ENCODE measurements at regions not wholly inside any gene's neighbourhood (a gene's known extent, or its start where the extent isn't known, plus 50 kb on each side); places are given as distances from the start of the nearest gene placed in this dataset.
"Not testable (repeated sequence)": the region's sequence is repeated elsewhere in the genome, so short reads cannot be mapped to it uniquely, and the experiment has no call there.

DNA sequence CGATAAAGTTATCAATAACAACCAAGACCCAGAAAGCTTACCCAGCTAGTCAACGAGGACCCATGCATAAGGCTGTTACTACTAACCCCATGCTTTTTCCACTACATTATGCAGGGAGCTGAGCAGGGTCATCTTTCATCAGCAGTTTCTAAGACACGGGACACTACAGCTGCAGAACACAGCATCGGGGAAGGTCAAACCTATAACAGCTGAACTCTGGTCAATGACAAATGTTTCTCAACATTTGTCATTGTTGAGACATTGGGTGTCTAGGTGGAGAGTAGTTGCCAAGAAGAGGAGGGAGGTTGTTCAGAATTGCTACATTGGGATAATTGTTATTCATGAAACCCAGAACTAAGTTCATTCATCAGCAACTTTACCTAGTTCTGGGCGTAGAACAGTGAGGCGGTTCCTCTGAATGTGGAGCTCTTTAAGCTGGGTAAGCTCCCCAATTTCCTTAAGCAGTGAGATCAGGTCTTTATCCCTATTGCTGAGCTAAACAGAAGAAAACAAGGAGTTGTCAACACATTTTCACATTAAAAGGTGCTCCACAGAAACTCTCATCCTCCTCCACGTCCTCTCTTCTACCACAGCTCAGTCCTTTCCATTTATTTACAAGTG is 105.6 kb downstream of the ZNF22 start:
- no peak overlapping the region for H3K4me2 ChIP-seq

DNA sequence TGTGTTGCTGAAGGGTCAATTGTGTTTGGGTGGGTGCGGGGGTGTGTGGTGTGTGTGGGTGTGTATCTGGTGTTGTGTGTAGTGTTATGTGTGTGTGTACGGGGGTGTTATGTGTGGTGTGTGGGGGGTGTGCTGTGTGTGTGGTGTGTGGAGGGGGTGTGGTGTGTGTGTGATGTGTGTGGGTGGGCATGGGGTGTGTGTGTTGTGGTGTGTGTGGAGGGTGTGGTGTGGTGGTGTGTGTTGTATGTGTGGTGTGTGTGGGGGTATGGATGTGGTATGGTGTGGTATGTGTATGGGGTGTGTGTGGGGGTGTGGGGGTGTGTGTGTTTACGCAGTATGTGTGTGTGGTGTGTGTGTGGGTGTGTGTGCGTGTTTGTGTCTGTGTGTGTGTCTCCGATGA is 110.8 kb downstream of the ZNF22 start:
- H3K36me3 ChIP-seq (replicated peaks; ENCODE audit: insufficient read depth, low read depth) = no peaks in the 10 kb centered on the region
- H3K9me2 ChIP-seq (replicated peaks; ENCODE audit: insufficient read depth) = no peaks in the 10 kb centered on the region
- H3K4me3 ChIP-seq = no peak overlapping the region
- no peaks in the 10 kb centered on the region for H3K27me3 ChIP-seq
- DNase-seq (ENCODE audit: low spot score) = no peak
- no peak overlapping the region for H3K27ac ChIP-seq
- H2AFZ ChIP-seq = no peak overlapping the region
- H3K9me3 ChIP-seq (ENCODE audit: low read depth) = no peaks in the 10 kb centered on the region
- no peak for TF ChIP-seq EZH2phosphoT487 (IDR thresholded peaks at IDR 0.05; ENCODE audit: low read depth, severe bottlenecking, unreplicated experiment)
- TF ChIP-seq, protein P1, sequence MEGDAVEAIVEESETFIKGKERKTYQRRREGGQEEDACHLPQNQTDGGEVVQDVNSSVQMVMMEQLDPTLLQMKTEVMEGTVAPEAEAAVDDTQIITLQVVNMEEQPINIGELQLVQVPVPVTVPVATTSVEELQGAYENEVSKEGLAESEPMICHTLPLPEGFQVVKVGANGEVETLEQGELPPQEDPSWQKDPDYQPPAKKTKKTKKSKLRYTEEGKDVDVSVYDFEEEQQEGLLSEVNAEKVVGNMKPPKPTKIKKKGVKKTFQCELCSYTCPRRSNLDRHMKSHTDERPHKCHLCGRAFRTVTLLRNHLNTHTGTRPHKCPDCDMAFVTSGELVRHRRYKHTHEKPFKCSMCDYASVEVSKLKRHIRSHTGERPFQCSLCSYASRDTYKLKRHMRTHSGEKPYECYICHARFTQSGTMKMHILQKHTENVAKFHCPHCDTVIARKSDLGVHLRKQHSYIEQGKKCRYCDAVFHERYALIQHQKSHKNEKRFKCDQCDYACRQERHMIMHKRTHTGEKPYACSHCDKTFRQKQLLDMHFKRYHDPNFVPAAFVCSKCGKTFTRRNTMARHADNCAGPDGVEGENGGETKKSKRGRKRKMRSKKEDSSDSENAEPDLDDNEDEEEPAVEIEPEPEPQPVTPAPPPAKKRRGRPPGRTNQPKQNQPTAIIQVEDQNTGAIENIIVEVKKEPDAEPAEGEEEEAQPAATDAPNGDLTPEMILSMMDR (IDR thresholded peaks at IDR 0.05; ENCODE audit: poor library complexity) = no peak
- no peak for TF ChIP-seq EZH2 (IDR thresholded peaks at IDR 0.05; ENCODE audit: borderline replicate concordance)
- no peaks in the 10 kb centered on the region for H3K79me2 ChIP-seq
- no peak overlapping the region for H3K4me2 ChIP-seq
- H3K4me1 ChIP-seq (ENCODE audit: insufficient read depth) = no peaks in the 10 kb centered on the region
- no peaks in the 10 kb centered on the region for H4K20me1 ChIP-seq (ENCODE audit: insufficient read depth, poor library complexity, severe bottlenecking)
- WGBS (ENCODE audit: low lambda C conversion rate, missing lambda C conversion rate) = 98% methylated on average over 5 of the region's 5 CpGs

More for the DNA sequence above, 105.6 kb downstream of the ZNF22 start:
- H3K9me2 ChIP-seq (replicated peaks; ENCODE audit: insufficient read depth) = no peaks in the 10 kb centered on the region
- H4K20me1 ChIP-seq (ENCODE audit: insufficient read depth, poor library complexity, severe bottlenecking) = no peaks in the 10 kb centered on the region
- no peaks in the 10 kb centered on the region for H3K36me3 ChIP-seq (replicated peaks; ENCODE audit: insufficient read depth, low read depth)
- H3K4me3 ChIP-seq = no peak overlapping the region
- H3K79me2 ChIP-seq = no peaks in the 10 kb centered on the region
- H3K27ac ChIP-seq = no peak overlapping the region
- H2AFZ ChIP-seq = no peak overlapping the region
- 63% methylated on average over 7 of the region's 7 CpGs for WGBS (ENCODE audit: low lambda C conversion rate, missing lambda C conversion rate)
- peaks cover 3% of the 10 kb centered on the region for H3K27me3 ChIP-seq
- DNase-seq (ENCODE audit: low spot score) = no peak
- no peaks in the 10 kb centered on the region for H3K9me3 ChIP-seq (ENCODE audit: low read depth)
- no peak for TF ChIP-seq EZH2 (IDR thresholded peaks at IDR 0.05; ENCODE audit: borderline replicate concordance)
- TF ChIP-seq EZH2phosphoT487 (IDR thresholded peaks at IDR 0.05; ENCODE audit: low read depth, severe bottlenecking, unreplicated experiment) = no peak
- TF ChIP-seq, protein P1 (IDR thresholded peaks at IDR 0.05; ENCODE audit: poor library complexity) = no peak
- no peaks in the 10 kb centered on the region for H3K4me1 ChIP-seq (ENCODE audit: insufficient read depth)

DNA sequence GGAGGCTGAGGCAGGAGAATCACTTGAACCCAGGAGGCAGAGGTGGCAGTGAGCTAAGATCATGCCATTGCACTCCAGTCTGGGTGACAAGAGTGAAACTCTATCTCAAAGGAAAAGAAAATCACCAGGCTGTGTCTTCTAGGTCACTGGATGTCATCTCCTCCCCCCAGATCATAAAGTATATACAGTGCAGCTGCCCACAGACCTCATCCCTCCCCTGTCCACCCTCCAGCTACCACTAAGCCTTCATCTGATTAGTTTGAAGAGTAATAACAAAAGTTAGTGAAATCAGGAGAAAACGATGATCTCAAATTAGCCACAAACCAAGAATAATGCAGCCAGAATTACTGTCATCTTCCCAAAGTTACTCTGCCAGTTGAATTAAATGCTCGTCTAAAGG is 117.2 kb downstream of the ZNF22 start:
- H3K79me2 ChIP-seq; H3K36me3 ChIP-seq (replicated peaks; ENCODE audit: insufficient read depth, low read depth); H4K20me1 ChIP-seq (ENCODE audit: insufficient read depth, poor library complexity, severe bottlenecking); H3K4me1 ChIP-seq (ENCODE audit: insufficient read depth); H3K4me3 ChIP-seq; H3K27ac ChIP-seq; H3K9me3 ChIP-seq (ENCODE audit: low read depth); H3K9me2 ChIP-seq (replicated peaks; ENCODE audit: insufficient read depth); H3K27me3 ChIP-seq; H3K4me2 ChIP-seq; DNase-seq (ENCODE audit: low spot score); H2AFZ ChIP-seq: not testable (repeated sequence)
- 91% methylated on average over 2 of the region's 2 CpGs for WGBS (ENCODE audit: low lambda C conversion rate, missing lambda C conversion rate)

DNA sequence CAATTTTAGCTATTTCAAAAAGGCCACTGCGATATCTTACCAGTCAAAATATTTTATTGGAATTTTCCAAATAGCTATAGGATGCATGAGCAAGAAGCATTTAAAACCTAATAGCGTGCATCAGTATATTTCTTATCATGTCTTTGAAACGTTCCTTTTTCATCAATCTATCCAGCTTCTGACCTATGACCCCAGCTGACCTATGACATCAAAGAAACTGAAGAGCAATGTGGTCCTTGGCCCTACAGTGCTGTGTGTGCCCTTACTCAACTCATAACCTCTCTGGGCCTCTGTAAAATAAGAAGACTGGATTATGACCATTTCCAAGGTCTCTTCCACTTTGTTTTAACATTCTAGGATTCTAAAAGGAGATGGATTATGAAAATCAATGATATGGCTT is 118.2 kb downstream of the ZNF22 start:
- WGBS (ENCODE audit: low lambda C conversion rate, missing lambda C conversion rate) = 56% methylated on average over 3 of the region's 3 CpGs
- Histone ChIP-seq H3K27ac (no peak overlapping the region), H4K20me1 (ENCODE audit: insufficient read depth, poor library complexity, severe bottlenecking) (no peaks in the 10 kb centered on the region), H3K79me2 (no peaks in the 10 kb centered on the region), H3K9me3 (ENCODE audit: low read depth) (no peaks in the 10 kb centered on the region), H3K4me3 (no peak overlapping the region), H2AFZ (no peak overlapping the region), H3K9me2 (replicated peaks; ENCODE audit: insufficient read depth) (no peaks in the 10 kb centered on the region), H3K4me1 (ENCODE audit: insufficient read depth) (no peaks in the 10 kb centered on the region), H3K4me2 (no peak overlapping the region), H3K27me3 (no peaks in the 10 kb centered on the region), H3K36me3 (replicated peaks; ENCODE audit: insufficient read depth, low read depth) (no peaks in the 10 kb centered on the region)
- TF ChIP-seq EZH2phosphoT487 (IDR thresholded peaks at IDR 0.05; ENCODE audit: low read depth, severe bottlenecking, unreplicated experiment) (no peak), EZH2 (IDR thresholded peaks at IDR 0.05; ENCODE audit: borderline replicate concordance) (no peak)
- TF ChIP-seq, protein P1 (IDR thresholded peaks at IDR 0.05; ENCODE audit: poor library complexity) = no peak
- DNase-seq (ENCODE audit: low spot score) = no peak

DNA sequence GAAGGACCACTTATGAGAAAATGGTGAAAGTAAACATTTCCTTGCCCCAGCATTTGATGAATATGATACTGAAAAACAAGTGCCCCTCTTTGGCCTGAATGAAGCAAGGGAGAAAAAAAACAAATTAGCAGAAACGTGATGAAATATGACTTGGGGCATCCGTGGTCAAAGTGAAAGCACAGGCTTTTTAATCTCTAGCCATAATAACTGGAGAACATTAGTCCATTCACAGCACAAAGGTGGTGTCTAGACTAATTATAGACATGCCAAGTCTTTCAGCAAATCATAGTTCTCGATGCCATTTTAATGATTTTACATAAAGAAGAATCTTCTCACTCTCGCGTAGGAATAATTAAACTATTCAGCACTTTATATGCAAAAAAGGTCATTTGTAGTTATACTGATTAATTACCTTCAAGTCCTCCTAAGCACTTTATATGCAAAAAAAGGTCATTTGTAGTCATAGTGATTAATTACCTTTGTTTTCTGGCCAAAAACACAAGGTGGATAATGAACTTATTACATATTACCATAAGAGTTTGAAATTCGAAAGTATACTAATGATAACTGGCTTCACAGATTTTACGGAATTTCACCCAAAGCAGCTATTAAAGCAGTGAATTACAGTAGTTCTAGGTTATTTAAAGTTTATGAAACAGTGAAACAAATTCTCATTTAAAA is 121.6 kb downstream of the ZNF22 start:
- not testable (repeated sequence) for H3K36me3 ChIP-seq (replicated peaks; ENCODE audit: insufficient read depth, low read depth)

More for the DNA sequence above, 121.6 kb downstream of the ZNF22 start:
- H3K4me1 ChIP-seq (ENCODE audit: insufficient read depth); H3K9me2 ChIP-seq (replicated peaks; ENCODE audit: insufficient read depth); H3K4me3 ChIP-seq; DNase-seq (ENCODE audit: low spot score); H3K27ac ChIP-seq; H3K4me2 ChIP-seq; H3K9me3 ChIP-seq (ENCODE audit: low read depth); H4K20me1 ChIP-seq (ENCODE audit: insufficient read depth, poor library complexity, severe bottlenecking); H3K79me2 ChIP-seq; H2AFZ ChIP-seq; H3K27me3 ChIP-seq: not testable (repeated sequence)
- WGBS (ENCODE audit: low lambda C conversion rate, missing lambda C conversion rate) = 94% methylated on average over 5 of the region's 7 CpGs

Data from hepatocyte (in vitro differentiated cells).